Mesodermal cell (in vitro differentiated cells): ENCODE measurements at regions not wholly inside any gene's neighbourhood (a gene's known extent, or its start where the extent isn't known, plus 50 kb on each side); places are given as distances from the start of the nearest gene placed in this dataset.

Source experiments
- H3K27ac ChIP-seq: 2 replicates; pipeline ENCODE4 v1.7.0; 2013; ENCODE audit warnings: mild to moderate bottlenecking, low read depth, low read length, moderate library complexity; ENCODE audit not compliant: severe bottlenecking
- H3K36me3 ChIP-seq: 2 replicates; pipeline ENCODE4 v1.7.1; 2013; ENCODE audit warnings: mild to moderate bottlenecking, low read length, moderate library complexity; ENCODE audit not compliant: control insufficient read depth, insufficient read depth
- H3K4me1 ChIP-seq: one replicate; pipeline ENCODE4 v1.7.1; 2013; ENCODE audit warnings: mild to moderate bottlenecking, low read length; ENCODE audit not compliant: insufficient read depth, control insufficient read depth, poor library complexity, severe bottlenecking
- H3K4me3 ChIP-seq: 2 replicates; pipeline ENCODE4 v1.7.0; 2013; ENCODE audit warnings: low read length, control low read depth, mild to moderate bottlenecking; ENCODE audit not compliant: insufficient read depth, poor library complexity, severe bottlenecking; ENCODE audit errors: extremely low read depth
- H3K9me3 ChIP-seq: 2 replicates; pipeline ENCODE4 v1.7.1; 2013; ENCODE audit warnings: mild to moderate bottlenecking, low read length, moderate library complexity; ENCODE audit not compliant: control insufficient read depth
- WGBS, 2 experiments: methylation state at CpG; one replicate each; pipeline ENCODE4 v1.1.5; 2013; ENCODE audit warnings: missing lambda C conversion rate in 2 of 2; ENCODE audit not compliant: insufficient coverage in 2 of 2; 5-methylcytosine and 5-hydroxymethylcytosine counted together

DNA sequence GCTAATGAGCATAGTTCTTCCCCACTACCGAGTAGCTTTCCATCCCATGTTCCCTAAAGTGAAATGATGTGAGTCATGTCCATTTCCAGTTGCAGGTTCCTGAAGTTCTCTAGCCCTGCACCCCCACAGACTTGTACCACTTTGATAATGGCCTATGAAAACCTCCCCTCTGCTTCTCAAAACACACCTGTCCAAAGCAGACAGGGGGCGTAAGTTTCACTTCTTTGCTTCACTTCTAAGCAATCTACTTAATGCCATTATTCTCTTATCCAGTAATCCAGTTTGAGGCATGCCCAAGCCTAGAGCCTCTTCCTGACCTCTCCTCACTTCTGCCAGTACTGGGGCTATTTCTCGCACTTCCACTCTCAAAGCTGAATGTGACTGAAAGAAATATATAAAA is 305.1 kb downstream of the IGSF11 start:
- no peaks in the 10 kb centered on the region for H3K4me1 ChIP-seq
- no peaks in the 10 kb centered on the region for H3K36me3 ChIP-seq
- 98 to 100% methylated on average over 3 of the region's 3 CpGs for WGBS, 2 experiments
- no peak overlapping the region for H3K4me3 ChIP-seq
- H3K27ac ChIP-seq = no peak overlapping the region
- no peaks in the 10 kb centered on the region for H3K9me3 ChIP-seq

DNA sequence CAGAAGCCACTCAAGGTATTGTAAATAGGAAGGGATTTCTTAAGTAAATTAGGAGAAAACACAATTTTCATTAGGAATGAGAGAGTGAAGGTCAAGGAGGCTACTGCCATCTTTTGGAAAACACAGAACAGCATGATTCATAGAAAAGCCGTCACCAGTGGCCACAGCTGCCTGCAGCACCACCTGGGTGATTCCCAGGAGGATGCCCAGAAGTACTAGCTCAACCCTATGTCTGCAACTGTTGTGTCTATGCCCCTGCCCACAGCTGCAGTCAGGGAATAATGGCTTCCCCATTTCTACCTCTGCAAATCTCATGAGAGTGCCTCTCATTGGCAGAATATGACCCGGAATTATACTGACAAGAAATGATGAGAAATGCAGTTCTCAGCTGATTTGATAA is 300.0 kb downstream of the IGSF11 start:
- Histone ChIP-seq H3K9me3 (no peaks in the 10 kb centered on the region), H3K4me3 (no peak overlapping the region), H3K4me1 (no peaks in the 10 kb centered on the region), H3K36me3 (no peaks in the 10 kb centered on the region), H3K27ac (no peak overlapping the region)
- 90 to 100% methylated on average over 1 of the region's 2 CpGs for WGBS, 2 experiments

DNA sequence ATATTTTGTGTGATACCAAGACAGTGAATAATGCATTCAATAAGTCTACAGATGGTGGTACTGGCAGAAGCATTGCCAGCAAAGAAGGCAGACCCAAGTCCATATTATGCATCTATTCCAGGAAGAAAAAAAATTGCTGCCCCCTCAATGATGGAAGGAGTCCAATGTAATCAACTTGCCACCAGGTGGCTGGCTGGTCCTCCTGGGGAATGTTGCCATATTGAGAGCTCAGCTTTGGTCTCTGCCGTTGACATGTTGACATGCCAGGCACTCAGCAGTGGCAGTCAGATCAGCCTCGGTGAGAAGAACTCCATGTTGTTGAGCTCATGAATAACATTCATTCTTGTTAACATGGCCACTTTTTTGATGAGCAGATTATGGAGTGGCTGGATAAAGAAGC is 298.5 kb downstream of the IGSF11 start:
- Histone ChIP-seq H3K27ac (no peak overlapping the region), H3K4me3 (no peak overlapping the region), H3K36me3 (no peaks in the 10 kb centered on the region), H3K9me3 (no peaks in the 10 kb centered on the region), H3K4me1 (no peaks in the 10 kb centered on the region)
- WGBS, 2 experiments = 84% methylated on average over 2 of the region's 2 CpGs; no CpG with 5 or more reads in 1 of the 2 experiments

DNA sequence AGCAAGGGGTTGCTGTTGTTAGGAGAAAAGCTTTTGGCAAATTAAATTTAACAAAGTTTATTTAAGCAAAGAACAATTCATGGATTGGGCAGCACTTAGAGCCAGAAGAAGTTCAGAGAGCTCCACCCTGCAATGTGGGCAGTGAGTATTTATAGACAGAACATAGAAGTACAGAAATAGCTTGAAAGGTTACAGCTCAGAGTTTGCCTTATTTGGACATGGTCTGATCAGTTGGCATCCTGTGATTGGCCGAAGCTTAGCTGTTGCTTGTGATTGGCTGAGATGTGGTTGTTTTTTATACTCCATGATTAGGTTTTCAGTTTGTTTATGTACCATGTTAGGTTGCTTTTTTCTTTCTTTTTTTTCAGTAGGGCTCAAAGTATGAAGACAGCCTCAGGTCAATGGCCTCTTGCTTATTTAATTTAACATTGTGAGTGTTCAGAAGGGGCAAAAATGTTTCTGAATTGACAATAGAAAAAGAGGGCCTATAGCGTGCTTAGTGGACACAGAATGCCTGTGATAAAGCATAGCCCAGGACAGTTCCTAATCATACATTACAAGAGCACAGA is 293.8 kb downstream of the IGSF11 start:
- Histone ChIP-seq H3K4me1 (no peaks in the 10 kb centered on the region), H3K36me3 (no peaks in the 10 kb centered on the region), H3K4me3 (no peak overlapping the region), H3K9me3 (no peaks in the 10 kb centered on the region), H3K27ac (no peak overlapping the region)
- 83 to 92% methylated on average over 1 to 2 of the region's 2 CpGs for WGBS, 2 experiments

DNA sequence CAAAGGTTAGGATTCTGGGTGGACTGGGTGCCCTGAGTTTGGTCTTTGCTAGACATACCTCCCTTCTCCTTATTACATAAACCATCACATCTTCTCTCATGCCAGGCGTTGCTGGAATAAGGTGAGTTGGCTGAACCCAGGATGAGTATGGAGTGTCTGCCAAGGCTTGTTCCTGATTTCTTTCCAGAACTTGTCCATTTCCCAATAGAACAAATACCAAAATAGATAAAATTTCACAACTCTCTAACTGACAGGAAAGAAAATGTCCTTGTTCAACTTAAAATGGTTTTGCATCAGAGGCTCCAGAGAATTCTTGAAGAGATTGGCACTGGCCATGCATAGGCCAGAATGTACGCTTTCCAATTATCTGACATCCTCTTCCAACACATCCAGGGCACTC is 291.9 kb downstream of the IGSF11 start:
- WGBS, 2 experiments = 100% methylated on average over 1 of the region's 2 CpGs
- Histone ChIP-seq H3K27ac (no peak overlapping the region), H3K4me1 (no peaks in the 10 kb centered on the region), H3K4me3 (no peak overlapping the region), H3K36me3 (no peaks in the 10 kb centered on the region), H3K9me3 (no peaks in the 10 kb centered on the region)

DNA sequence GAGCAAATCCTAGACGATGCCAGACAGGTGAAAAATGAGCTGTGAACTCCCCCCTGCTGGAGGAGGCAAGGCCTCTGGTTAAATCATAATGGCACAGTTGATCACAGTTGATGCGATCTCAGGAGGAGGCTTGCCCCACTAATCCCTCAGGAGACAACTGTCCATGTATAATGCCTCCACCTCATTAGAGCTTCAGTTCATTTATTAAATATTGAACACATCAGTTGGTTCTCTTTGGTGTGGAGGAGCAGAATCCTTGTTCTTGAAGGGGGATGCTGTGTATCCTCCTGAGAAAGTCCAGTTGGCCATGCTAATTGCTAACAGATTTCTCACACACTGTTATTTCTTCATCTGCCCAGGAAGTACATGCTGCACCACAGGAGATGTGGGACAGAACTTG is 290.5 kb downstream of the IGSF11 start:
- 44 to 67% methylated on average over 1 of the region's 2 CpGs for WGBS, 2 experiments
- no peaks in the 10 kb centered on the region for H3K4me1 ChIP-seq
- no peak overlapping the region for H3K4me3 ChIP-seq
- no peak overlapping the region for H3K27ac ChIP-seq
- H3K9me3 ChIP-seq = no peaks in the 10 kb centered on the region
- H3K36me3 ChIP-seq = no peaks in the 10 kb centered on the region

DNA sequence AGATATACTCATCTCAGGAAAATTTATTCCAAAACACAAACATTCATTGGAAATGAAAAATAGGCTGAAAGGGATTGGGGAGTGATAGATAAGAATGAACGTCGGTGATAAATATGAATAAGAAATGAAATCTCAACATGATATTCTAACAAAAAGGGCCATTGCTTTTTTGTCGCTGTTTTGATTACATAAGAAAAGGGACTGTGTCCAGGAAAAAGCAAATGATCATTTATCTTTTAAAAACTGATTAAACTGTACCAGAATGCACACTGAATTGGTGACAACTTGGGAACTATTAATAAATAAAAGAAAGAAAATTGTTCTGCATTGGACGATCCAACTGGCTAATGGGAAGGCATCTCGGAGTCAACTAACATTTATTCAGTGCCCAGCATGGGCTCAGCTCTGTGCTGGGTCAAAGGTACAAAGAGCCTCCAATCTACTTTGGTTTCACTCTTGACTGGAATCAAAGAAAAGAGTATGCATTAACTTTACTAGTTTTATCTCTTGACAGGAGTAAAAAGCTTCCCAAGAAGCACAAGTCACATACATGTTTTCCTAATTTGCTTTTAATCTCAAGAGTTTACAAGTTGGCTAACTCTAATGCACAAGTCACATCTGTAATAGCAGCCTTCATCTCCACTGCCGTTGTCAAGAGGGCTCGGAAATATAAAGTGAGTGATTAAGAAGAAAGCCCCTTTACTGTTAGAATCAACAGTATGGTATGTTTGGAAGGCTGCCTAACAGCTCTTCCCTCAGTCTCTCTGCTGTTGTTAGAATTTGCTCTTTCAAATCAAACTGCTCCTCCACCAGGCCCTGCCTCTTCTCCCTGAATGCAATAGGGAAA is 280.0 kb downstream of the IGSF11 start:
- WGBS, 2 experiments = 80 to 88% methylated on average over 1 to 2 of the region's 7 CpGs

DNA sequence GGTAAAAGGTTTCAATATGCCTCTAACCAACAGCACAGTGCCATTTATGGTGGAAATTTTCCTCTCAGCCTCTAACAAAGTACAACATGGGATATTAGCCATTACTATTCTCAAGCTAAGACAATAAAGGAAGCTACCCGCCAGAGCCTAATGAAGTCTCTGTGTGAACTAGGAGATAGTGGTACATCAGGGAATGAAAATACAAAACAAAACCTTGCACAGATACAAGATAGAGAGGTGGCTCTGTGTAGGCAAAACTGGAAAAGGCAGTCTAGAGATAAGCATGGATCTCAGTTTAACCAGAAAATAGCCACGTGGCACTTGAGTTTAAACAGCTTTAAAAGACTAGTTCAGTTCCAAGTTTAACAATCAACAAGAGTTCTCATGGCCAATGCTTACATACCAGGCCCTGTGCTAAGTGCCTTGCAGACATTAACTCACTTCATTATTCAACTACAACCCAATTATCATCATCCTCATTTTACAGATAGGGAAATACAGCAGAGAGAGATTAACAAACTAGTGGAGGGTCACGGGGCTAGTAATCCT is 279.3 kb downstream of the IGSF11 start:
- Histone ChIP-seq H3K9me3 (no peaks in the 10 kb centered on the region), H3K4me3 (no peak overlapping the region), H3K27ac (peak overlapping the region; percentile 37), H3K4me1 (peaks cover 3% of the 10 kb centered on the region), H3K36me3 (no peaks in the 10 kb centered on the region)
- 85 to 95% methylated on average over 1 to 2 of the region's 3 CpGs for WGBS, 2 experiments

More for the DNA sequence above, 280.0 kb downstream of the IGSF11 start:
- H3K36me3 ChIP-seq = no peaks in the 10 kb centered on the region
- H3K9me3 ChIP-seq = no peaks in the 10 kb centered on the region
- no peak overlapping the region for H3K4me3 ChIP-seq
- H3K4me1 ChIP-seq = peaks cover 3% of the 10 kb centered on the region
- H3K27ac ChIP-seq = peak overlapping the region; percentile 37

DNA sequence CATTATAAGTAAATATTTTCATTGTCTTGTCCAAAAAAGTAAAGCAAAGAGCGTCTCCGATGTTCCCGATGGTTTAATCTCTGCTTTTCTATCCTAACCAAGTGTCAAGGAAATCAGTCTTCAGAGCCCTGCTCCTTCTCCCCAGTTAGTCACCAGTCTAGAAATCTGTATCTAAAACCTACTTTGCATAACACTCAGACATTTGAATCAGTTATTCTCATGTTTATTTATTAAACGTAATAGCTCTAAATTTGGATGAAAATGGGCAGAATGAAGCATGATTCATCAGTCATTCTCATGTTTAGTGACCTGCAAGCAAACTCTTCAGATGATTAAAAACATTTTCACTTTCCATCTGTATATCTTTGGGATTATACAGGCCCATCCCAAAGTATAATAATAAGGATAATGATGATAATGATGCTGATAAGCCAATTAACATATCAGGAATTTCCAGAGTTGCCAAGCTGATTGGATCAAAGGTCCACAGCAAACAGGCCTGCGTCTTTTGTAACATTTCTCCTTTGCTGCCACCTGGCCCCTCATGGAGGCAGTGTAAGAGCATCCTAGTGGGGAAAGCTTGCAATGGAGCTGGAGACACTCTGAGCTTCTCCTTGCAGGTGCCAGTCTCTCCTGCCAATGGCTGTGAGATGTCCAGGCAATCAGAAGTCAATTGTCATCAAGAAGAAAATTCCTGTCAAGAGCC is 273.9 kb downstream of the IGSF11 start:
- Histone ChIP-seq H3K27ac (no peak overlapping the region), H3K36me3 (no peaks in the 10 kb centered on the region), H3K9me3 (no peaks in the 10 kb centered on the region), H3K4me3 (no peak overlapping the region), H3K4me1 (no peaks in the 10 kb centered on the region)
- WGBS, 2 experiments = 82 to 83% methylated on average over 1 to 4 of the region's 5 CpGs

DNA sequence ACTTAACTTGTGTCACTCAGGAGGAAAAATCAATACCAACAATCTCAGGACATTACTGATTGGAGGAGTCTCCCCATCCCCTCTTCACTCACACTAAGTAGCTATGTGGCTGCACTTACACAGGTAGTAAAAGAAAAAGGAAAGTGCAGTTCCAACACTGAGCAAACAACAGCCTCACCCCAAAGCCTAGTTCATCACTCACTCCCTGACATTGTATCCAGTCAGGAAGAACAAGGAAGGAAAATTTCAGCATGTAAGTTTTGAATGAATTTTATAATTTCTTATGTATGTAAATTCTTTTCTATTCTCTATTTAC is 273.4 kb downstream of the IGSF11 start:
- Histone ChIP-seq H3K27ac (no peak overlapping the region), H3K4me3 (no peak overlapping the region), H3K9me3 (no peaks in the 10 kb centered on the region), H3K36me3 (no peaks in the 10 kb centered on the region), H3K4me1 (no peaks in the 10 kb centered on the region)
